Lung (tissue), 11 donors: ENCODE measurements at regions not wholly inside any gene's neighbourhood (a gene's known extent, or its start where the extent isn't known, plus 50 kb on each side); places are given as distances from the start of the nearest gene placed in this dataset.
A peak's percentile ranks its signal among the peaks of the same experiment; 100 is the strongest.

ENCODE experiments used
- ATAC-seq: fragments of 200-7000 bp; cut with Tn5 transposase; one replicate; pipeline ENCODE4 v1.9.1; 2020; ENCODE audit warnings: moderate number of reproducible peaks; ENCODE audit not compliant: insufficient read depth, low FRiP score
- DNase-seq, 3 donors: peaks; one replicate each; pipeline ENCODE4 v3.0.0-alpha.2; 2013 to 2017
- H3K27ac ChIP-seq, 2 donors: one replicate each; pipeline ENCODE4 v1.5.1; 2013; ENCODE audit warnings: mild to moderate bottlenecking in 2 of 2, moderate library complexity in 2 of 2, control low read depth in 1 of 2, inconsistent platforms in 1 of 2, low read depth in 1 of 2, low read length in 1 of 2
- H3K27me3 ChIP-seq, 3 donors: one replicate each; pipeline ENCODE4 v1.5.1; 2013; ENCODE audit warnings: low read length in 2 of 3; ENCODE audit not compliant: control insufficient read depth in 3 of 3, insufficient read depth in 3 of 3
- H3K36me3 ChIP-seq, 4 donors: one replicate each; pipeline ENCODE4 v1.5.1; 2013; ENCODE audit warnings: low read length in 4 of 4, mild to moderate bottlenecking in 1 of 4, moderate library complexity in 1 of 4; ENCODE audit not compliant: control insufficient read depth in 4 of 4, insufficient read depth in 4 of 4
- H3K4me1 ChIP-seq, 5 donors: one replicate each; pipeline ENCODE4 v1.5.1; 2013; ENCODE audit warnings: low read length in 5 of 5, mild to moderate bottlenecking in 2 of 5, moderate library complexity in 1 of 5; ENCODE audit not compliant: control insufficient read depth in 5 of 5, insufficient read depth in 5 of 5
- H3K4me3 ChIP-seq: one replicate; pipeline ENCODE4 v1.5.1; 2013; ENCODE audit warnings: mild to moderate bottlenecking, control low read depth, moderate library complexity
- H3K9ac ChIP-seq, 2 donors: one replicate each; pipeline ENCODE4 v1.5.1; 2013; ENCODE audit warnings: low read length in 2 of 2, control low read depth in 1 of 2; ENCODE audit not compliant: insufficient read depth in 1 of 2
- H3K9me3 ChIP-seq, 4 donors: one replicate each; pipeline ENCODE4 v1.5.1; 2013; ENCODE audit warnings: low read length in 3 of 4, mild to moderate bottlenecking in 1 of 4, moderate library complexity in 1 of 4; ENCODE audit not compliant: control insufficient read depth in 4 of 4, insufficient read depth in 3 of 4
- CTCF ChIP-seq: IDR thresholded peaks from 2 replicates; pipeline ENCODE4 v1.5.1; 2012; ENCODE audit warnings: mild to moderate bottlenecking; ENCODE audit errors: control extremely low read depth, extremely low read depth
- WGBS, 2 donors: extraction: QIAGEN DNeasy Blood & Tissue Kit; methylation state at CpG; one replicate each; pipeline ENCODE4 v1.1.7; 2013; 5-methylcytosine and 5-hydroxymethylcytosine counted together
- donor health status: control.
- donor health status: control.
- donor health status: Bipolar disorder and iron deficiency.
- donor health status: healthy.
- donor health status: DM: yes; HTN: yes; CAD: no.

GRCh38 chr13:34161931-34162543 is 344.1 kb downstream of the RFC3 start:
- Histone ChIP-seq H3K36me3 (no peaks in the 10 kb centered on the region), H3K4me1 (peaks cover 0 to 14% (median 11%) of the 10 kb centered on the region in 5 donors), H3K9ac (peak overlapping the region in 1 of 2 donors; percentile 18), H3K4me3 (no peak overlapping the region), H3K27me3 (no peaks in the 10 kb centered on the region), H3K27ac (peak overlapping the region in 1 of 2 donors; percentile 74), H3K9me3 (no peaks in the 10 kb centered on the region)
- WGBS, 2 donors, result 33 to 63% methylated on average over 5 of the region's 5 CpGs
- peak; percentile 22 for ATAC-seq
- no peak for TF ChIP-seq CTCF
- peak in 2 of 3 donors; percentile 68 to 84 for DNase-seq

GRCh38 chr13:34162544-34162933 is 344.6 kb downstream of the RFC3 start:
- Histone ChIP-seq H3K27ac (peak overlapping the region; percentile 26 to 74), H3K36me3 (no peaks in the 10 kb centered on the region), H3K4me3 (no peak overlapping the region), H3K4me1 (peaks cover 0 to 14% (median 11%) of the 10 kb centered on the region in 5 donors), H3K9ac (peak overlapping the region in 1 of 2 donors; percentile 9), H3K9me3 (no peaks in the 10 kb centered on the region), H3K27me3 (no peaks in the 10 kb centered on the region)
- DNase-seq, result no peak
- 41 to 67% methylated on average over 3 of the region's 3 CpGs for WGBS, 2 donors
- no peak for TF ChIP-seq CTCF
- ATAC-seq, result peak; percentile 60

GRCh38 chr13:34164582-34164981 is 346.6 kb downstream of the RFC3 start:
- no peak for TF ChIP-seq CTCF
- WGBS, 2 donors, result 88 to 92% methylated on average over 6 of the region's 6 CpGs
- no peaks in the 10 kb centered on the region for H3K27me3 ChIP-seq
- H3K4me3 ChIP-seq, result no peak overlapping the region
- no peak overlapping the region for H3K9ac ChIP-seq
- DNase-seq, result peak in 2 of 3 donors; percentile 24 to 43
- no peaks in the 10 kb centered on the region for H3K36me3 ChIP-seq
- ATAC-seq, result no peak
- peaks cover 0 to 14% (median 11%) of the 10 kb centered on the region in 5 donors for H3K4me1 ChIP-seq
- H3K27ac ChIP-seq, result no peak overlapping the region
- no peaks in the 10 kb centered on the region for H3K9me3 ChIP-seq

GRCh38 chr13:34165158-34165557 is 347.2 kb downstream of the RFC3 start:
- no peak for ATAC-seq
- H3K4me3 ChIP-seq, result no peak overlapping the region

More at GRCh38 chr13:34165158-34165557, 347.2 kb downstream of the RFC3 start:
- no peak for DNase-seq
- Histone ChIP-seq H3K9me3 (no peaks in the 10 kb centered on the region), H3K27ac (no peak overlapping the region), H3K4me1 (peaks cover 0 to 14% (median 11%) of the 10 kb centered on the region in 5 donors), H3K9ac (no peak overlapping the region), H3K27me3 (no peaks in the 10 kb centered on the region), H3K36me3 (no peaks in the 10 kb centered on the region)
- 91 to 92% methylated on average over 7 of the region's 7 CpGs for WGBS, 2 donors
- no peak for TF ChIP-seq CTCF
